Testis (tissue), 2 donors: ENCODE measurements at regions not wholly inside any gene's neighbourhood (a gene's known extent, or its start where the extent isn't known, plus 50 kb on each side); places are given as distances from the start of the nearest gene placed in this dataset.
"Not testable (repeated sequence)": the region's sequence is repeated elsewhere in the genome, so short reads cannot be mapped to it uniquely, and the experiment has no call there.

Source experiments
- DNase-seq: peaks from one replicate; pipeline ENCODE4 v3.0.0-alpha.2; 2019
- H3K27ac ChIP-seq, 2 donors: fragments of 200-600 bp; sonication (generic); one replicate each; pipeline ENCODE4 v1.5.1; 2019
- H3K27me3 ChIP-seq: fragments of 200-600 bp; sonication (generic); one replicate; pipeline ENCODE4 v1.5.1; 2019
- H3K36me3 ChIP-seq: fragments of 200-600 bp; sonication (generic); one replicate; pipeline ENCODE4 v1.5.1; 2017; ENCODE audit warnings: low read depth; ENCODE audit errors: missing control alignments
- H3K4me1 ChIP-seq: fragments of 200-600 bp; sonication (generic); one replicate; pipeline ENCODE4 v1.5.1; 2019
- H3K4me3 ChIP-seq, 2 donors: fragments of 200-600 bp; sonication (generic); one replicate each; pipeline ENCODE4 v1.5.1; 2017 to 2019
- H3K9me3 ChIP-seq: fragments of 200-600 bp; sonication (generic); one replicate; pipeline ENCODE4 v1.5.1; 2017
- CTCF ChIP-seq, 3 experiments: fragments of 450-650 bp in 2 of 3; fragments of 200-600 bp in 1 of 3; sonication (generic) in 1 of 3; IDR thresholded peaks; one replicate each; pipeline ENCODE4 v1.5.1; 2016 to 2019; ENCODE audit warnings: antibody characterized with exemption in 3 of 3, mild to moderate bottlenecking in 2 of 3, moderate library complexity in 1 of 3
- POLR2A ChIP-seq: fragments of 450-650 bp; IDR thresholded peaks from one replicate; pipeline ENCODE4 v1.6.1; 2017; ENCODE audit warnings: antibody characterized with exemption, mild to moderate bottlenecking, moderate library complexity
- WGBS, 2 donors: methylation state at CpG; one replicate each; pipeline ENCODE4 v1.1.5; 2018; 5-methylcytosine and 5-hydroxymethylcytosine counted together
- intact Hi-C: fragments of 100-400 bp; cut with DNase I; formaldehyde crosslinking; loops from one replicate; pipeline ENCODE4 v1.15.1; 2023; ENCODE audit warnings: low total_unique reads

GRCh38 chr10:57053530-57053929 lies 692.5 kb upstream of the ZWINT start:
- no peak overlapping the region for H3K27ac ChIP-seq
- H3K27me3 ChIP-seq = no peaks in the 10 kb centered on the region
- no peak overlapping the region for H3K4me3 ChIP-seq
- H3K4me1 ChIP-seq = no peaks in the 10 kb centered on the region
- intact Hi-C loops = no loop called here
- no peak for DNase-seq
- TF ChIP-seq CTCF (IDR thresholded peaks at IDR 0.05) (no peak), POLR2A (no peak)
- H3K9me3 ChIP-seq = no peaks in the 10 kb centered on the region
- H3K36me3 ChIP-seq = no peaks in the 10 kb centered on the region
- 93 to 95% methylated on average over 6 of the region's 6 CpGs for WGBS, 2 donors

- Histone ChIP-seq H3K36me3 (no peaks in the 10 kb centered on the region), H3K27me3 (no peaks in the 10 kb centered on the region), H3K4me1 (no peaks in the 10 kb centered on the region), H3K9me3 (no peaks in the 10 kb centered on the region), H3K27ac (no peak overlapping the region), H3K4me3 (no peak overlapping the region)
- no peak for TF ChIP-seq CTCF (IDR thresholded peaks at IDR 0.05)
- TF ChIP-seq POLR2A = no peak
- 31 to 44% methylated on average over 2 of the region's 2 CpGs for WGBS, 2 donors
- intact Hi-C loops = no loop called here
- no peak for DNase-seq
These were observed 688.0 kb upstream of the ZWINT start for GRCh38 chr10:57049096-57049495.

- TF ChIP-seq POLR2A (no peak), CTCF (IDR thresholded peaks at IDR 0.05) (no peak)
These were observed 677.5 kb upstream of the ZWINT start for GRCh38 chr10:57038531-57038930.

GRCh38 chr10:57035310-57035709 lies 674.3 kb upstream of the ZWINT start:
- TF ChIP-seq POLR2A (no peak), CTCF (IDR thresholded peaks at IDR 0.05) (no peak)
- H3K27me3 ChIP-seq = no peaks in the 10 kb centered on the region

More at GRCh38 chr10:57038531-57038930, 677.5 kb upstream of the ZWINT start:
- H3K4me3 ChIP-seq = no peak overlapping the region
- DNase-seq = no peak
- H3K4me1 ChIP-seq = no peaks in the 10 kb centered on the region
- no peaks in the 10 kb centered on the region for H3K9me3 ChIP-seq
- WGBS, 2 donors = 74% methylated on average over 2 of the region's 2 CpGs
- H3K27me3 ChIP-seq = no peaks in the 10 kb centered on the region
- intact Hi-C loops = no loop called here
- H3K27ac ChIP-seq = no peak overlapping the region
- H3K36me3 ChIP-seq = no peaks in the 10 kb centered on the region

GRCh38 chr10:57032301-57032700 lies 671.2 kb upstream of the ZWINT start:
- DNase-seq, intact Hi-C loops, H3K4me1 ChIP-seq, H3K27me3 ChIP-seq, H3K4me3 ChIP-seq, H3K36me3 ChIP-seq, H3K27ac ChIP-seq, H3K9me3 ChIP-seq: not testable (repeated sequence)
- WGBS, 2 donors = 81 to 82% methylated on average over 5 of the region's 5 CpGs

More at GRCh38 chr10:57035310-57035709, 674.3 kb upstream of the ZWINT start:
- WGBS, 2 donors = 86 to 91% methylated on average over 2 of the region's 2 CpGs
- Histone ChIP-seq H3K27ac (no peak overlapping the region), H3K9me3 (no peaks in the 10 kb centered on the region), H3K36me3 (no peaks in the 10 kb centered on the region), H3K4me1 (no peaks in the 10 kb centered on the region), H3K4me3 (no peak overlapping the region)
- no peak for DNase-seq
- intact Hi-C loops = no loop called here
